Smooth muscle cell (in vitro differentiated cells): ENCODE measurements at regions not wholly inside any gene's neighbourhood (a gene's known extent, or its start where the extent isn't known, plus 50 kb on each side); places are given as distances from the start of the nearest gene placed in this dataset.

Experiments
- DNase-seq: peaks from one replicate; lab custom pipeline; 2025; ENCODE audit not compliant: unreplicated experiment; lab: John Stamatoyannopoulos, UW
- H2AFZ ChIP-seq: fragments of 200-600 bp; sonication (generic); 2 replicates; pipeline ENCODE4 v1.6.0; 2016; ENCODE audit warnings: antibody characterized with exemption, low read depth, mild to moderate bottlenecking
- H3F3A ChIP-seq: fragments of 200-600 bp; sonication (generic); 2 replicates; pipeline ENCODE4 v1.6.0; 2017; ENCODE audit warnings: antibody characterized with exemption, low read depth
- H3K27ac ChIP-seq: fragments of 200-600 bp; sonication (generic); 2 replicates; pipeline ENCODE4 v1.5.1; 2016; ENCODE audit warnings: low read depth, mild to moderate bottlenecking
- H3K27me3 ChIP-seq: fragments of 200-600 bp; sonication (generic); 2 replicates; pipeline ENCODE4 v1.6.1; 2016; ENCODE audit warnings: low read depth, mild to moderate bottlenecking
- H3K36me3 ChIP-seq: fragments of 200-600 bp; sonication (generic); 2 replicates; pipeline ENCODE4 v1.5.1; 2016; ENCODE audit warnings: low read depth
- H3K4me1 ChIP-seq: fragments of 200-600 bp; sonication (generic); 2 replicates; pipeline ENCODE4 v1.5.1; 2016; ENCODE audit warnings: low read depth
- H3K4me2 ChIP-seq: fragments of 200-600 bp; sonication (generic); 2 replicates; pipeline ENCODE4 v1.6.0; 2016; ENCODE audit warnings: mild to moderate bottlenecking
- H3K4me3 ChIP-seq: fragments of 200-600 bp; sonication (generic); 2 replicates; pipeline ENCODE4 v1.5.1; 2016; ENCODE audit warnings: mild to moderate bottlenecking
- H3K79me2 ChIP-seq: fragments of 200-600 bp; sonication (generic); 2 replicates; pipeline ENCODE4 v1.6.0; 2016; ENCODE audit warnings: low read depth, mild to moderate bottlenecking
- H3K9ac ChIP-seq: fragments of 200-600 bp; sonication (generic); 2 replicates; pipeline ENCODE4 v1.6.0; 2016; ENCODE audit warnings: low read depth
- H3K9me3 ChIP-seq: fragments of 200-600 bp; sonication (generic); replicated peaks from 2 replicates; pipeline ENCODE4 v1.5.1; 2016; ENCODE audit warnings: low read depth
- H4K20me1 ChIP-seq: fragments of 200-600 bp; sonication (generic); 2 replicates; pipeline ENCODE4 v1.6.0; 2016; ENCODE audit warnings: low read depth
- WGBS: methylation state at CpG from one replicate; pipeline ENCODE4 v1.1.7; 2016; ENCODE audit warnings: low lambda C conversion rate; 5-methylcytosine and 5-hydroxymethylcytosine counted together
- TF ChIP-seq, protein P1 (sequence below): fragments of 200-600 bp; sonication (generic); IDR thresholded peaks from 2 replicates; pipeline ENCODE4 v1.5.1; 2017; ENCODE audit warnings: borderline replicate concordance, mild to moderate bottlenecking, antibody characterized with exemption; ENCODE audit not compliant: insufficient read depth, poor library complexity, severe bottlenecking

DNA sequence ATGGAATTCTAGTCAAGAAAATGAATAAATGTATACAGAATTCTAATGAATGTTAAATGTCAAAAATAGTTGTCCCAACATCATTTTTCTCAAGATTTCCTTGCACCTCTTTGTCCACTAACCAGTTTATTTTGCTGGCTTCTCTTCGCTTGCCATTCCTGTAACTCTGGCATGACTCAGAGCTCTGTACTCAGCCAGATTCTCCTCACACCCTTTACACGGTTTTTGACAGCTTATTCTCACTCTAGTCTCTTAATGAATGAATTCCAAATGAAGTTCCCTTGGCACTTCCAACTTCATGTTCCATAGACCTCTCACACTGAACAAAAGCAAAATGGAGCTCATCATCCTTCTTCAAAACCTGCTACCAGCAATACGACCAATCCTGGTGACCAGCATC, 419.3 kb upstream of the SLIT2 start:
- Histone ChIP-seq H3K79me2 (no peaks in the 10 kb centered on the region), H2AFZ (no peak overlapping the region), H3K27me3 (no peaks in the 10 kb centered on the region), H3F3A (no peaks in the 10 kb centered on the region), H3K9ac (no peak overlapping the region), H4K20me1 (no peaks in the 10 kb centered on the region), H3K4me3 (no peak overlapping the region), H3K9me3 (no peaks in the 10 kb centered on the region), H3K36me3 (no peaks in the 10 kb centered on the region), H3K4me2 (no peak overlapping the region), H3K27ac (no peak overlapping the region), H3K4me1 (no peaks in the 10 kb centered on the region)
- 78% methylated on average over 3 of the region's 3 CpGs for WGBS
- TF ChIP-seq, protein P1, sequence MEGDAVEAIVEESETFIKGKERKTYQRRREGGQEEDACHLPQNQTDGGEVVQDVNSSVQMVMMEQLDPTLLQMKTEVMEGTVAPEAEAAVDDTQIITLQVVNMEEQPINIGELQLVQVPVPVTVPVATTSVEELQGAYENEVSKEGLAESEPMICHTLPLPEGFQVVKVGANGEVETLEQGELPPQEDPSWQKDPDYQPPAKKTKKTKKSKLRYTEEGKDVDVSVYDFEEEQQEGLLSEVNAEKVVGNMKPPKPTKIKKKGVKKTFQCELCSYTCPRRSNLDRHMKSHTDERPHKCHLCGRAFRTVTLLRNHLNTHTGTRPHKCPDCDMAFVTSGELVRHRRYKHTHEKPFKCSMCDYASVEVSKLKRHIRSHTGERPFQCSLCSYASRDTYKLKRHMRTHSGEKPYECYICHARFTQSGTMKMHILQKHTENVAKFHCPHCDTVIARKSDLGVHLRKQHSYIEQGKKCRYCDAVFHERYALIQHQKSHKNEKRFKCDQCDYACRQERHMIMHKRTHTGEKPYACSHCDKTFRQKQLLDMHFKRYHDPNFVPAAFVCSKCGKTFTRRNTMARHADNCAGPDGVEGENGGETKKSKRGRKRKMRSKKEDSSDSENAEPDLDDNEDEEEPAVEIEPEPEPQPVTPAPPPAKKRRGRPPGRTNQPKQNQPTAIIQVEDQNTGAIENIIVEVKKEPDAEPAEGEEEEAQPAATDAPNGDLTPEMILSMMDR: no peak
- DNase-seq: no peak

DNA sequence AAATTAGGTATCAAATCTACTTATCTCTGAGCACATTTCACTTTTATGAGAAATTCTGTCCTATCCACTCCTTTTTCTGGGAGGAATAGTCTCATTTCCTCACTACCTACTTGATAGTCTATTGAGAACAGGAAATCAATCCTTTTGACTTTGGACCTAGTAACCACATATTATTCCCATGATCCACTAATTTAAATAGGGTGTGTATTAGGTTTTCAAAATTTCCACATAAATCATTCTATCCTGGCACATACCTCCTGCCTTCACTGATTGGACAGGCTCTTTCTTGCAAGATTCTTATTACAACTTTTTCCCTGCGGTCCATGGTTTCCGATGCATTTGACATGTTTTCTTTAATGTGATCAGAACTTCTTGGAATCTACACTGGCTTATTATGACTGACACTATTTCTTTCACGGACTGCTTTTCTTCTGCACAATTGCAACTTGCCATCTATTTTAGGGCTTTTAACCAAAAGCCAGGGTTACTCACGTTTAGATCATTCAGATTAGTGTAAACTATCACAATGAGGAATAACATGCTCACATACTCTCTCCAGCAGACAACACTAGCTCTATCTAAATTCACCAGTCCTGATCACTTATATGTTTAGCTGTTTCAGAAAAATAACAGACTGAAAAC, 419.9 kb upstream of the SLIT2 start:
- Histone ChIP-seq H3K4me1 (no peaks in the 10 kb centered on the region), H3K4me2 (no peak overlapping the region), H2AFZ (no peak overlapping the region), H3F3A (no peaks in the 10 kb centered on the region), H3K79me2 (no peaks in the 10 kb centered on the region), H3K9ac (no peak overlapping the region), H3K9me3 (no peaks in the 10 kb centered on the region), H3K27ac (no peak overlapping the region), H3K27me3 (no peaks in the 10 kb centered on the region), H4K20me1 (no peaks in the 10 kb centered on the region), H3K4me3 (no peak overlapping the region), H3K36me3 (no peaks in the 10 kb centered on the region)
- WGBS: 86% methylated on average over 4 of the region's 4 CpGs
- no peak for DNase-seq
- TF ChIP-seq, protein P1: no peak

DNA sequence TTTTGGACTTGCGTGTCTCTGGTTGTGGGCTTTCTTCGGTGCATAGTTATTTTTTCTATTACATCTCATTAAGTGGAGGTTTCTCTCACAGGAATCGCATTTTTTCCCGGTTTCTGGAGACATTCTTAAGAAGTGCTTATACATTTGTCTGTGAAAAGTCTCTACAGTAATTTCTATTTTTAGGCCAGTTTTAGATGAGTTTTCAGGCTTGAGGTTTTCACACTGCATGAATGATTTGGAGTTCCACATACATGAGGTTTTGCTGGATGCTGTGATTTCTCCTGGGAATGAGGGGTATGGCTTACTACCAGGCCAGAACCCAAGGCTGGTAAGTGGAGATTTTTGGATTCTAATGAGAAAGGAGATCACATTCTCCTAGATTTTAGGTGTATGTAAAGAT, 422.6 kb upstream of the SLIT2 start:
- DNase-seq: no peak
- H3K27ac ChIP-seq: no peak overlapping the region
- H3K9ac ChIP-seq: no peak overlapping the region
- H3K4me1 ChIP-seq: no peaks in the 10 kb centered on the region
- no peak overlapping the region for H2AFZ ChIP-seq
- no peaks in the 10 kb centered on the region for H3F3A ChIP-seq
- no peak overlapping the region for H3K4me3 ChIP-seq
- no peaks in the 10 kb centered on the region for H4K20me1 ChIP-seq
- TF ChIP-seq, protein P1: no peak
- no peaks in the 10 kb centered on the region for H3K9me3 ChIP-seq
- no peaks in the 10 kb centered on the region for H3K27me3 ChIP-seq
- WGBS: 87% methylated on average over 4 of the region's 4 CpGs
- H3K36me3 ChIP-seq: no peaks in the 10 kb centered on the region
- no peak overlapping the region for H3K4me2 ChIP-seq
- no peaks in the 10 kb centered on the region for H3K79me2 ChIP-seq

DNA sequence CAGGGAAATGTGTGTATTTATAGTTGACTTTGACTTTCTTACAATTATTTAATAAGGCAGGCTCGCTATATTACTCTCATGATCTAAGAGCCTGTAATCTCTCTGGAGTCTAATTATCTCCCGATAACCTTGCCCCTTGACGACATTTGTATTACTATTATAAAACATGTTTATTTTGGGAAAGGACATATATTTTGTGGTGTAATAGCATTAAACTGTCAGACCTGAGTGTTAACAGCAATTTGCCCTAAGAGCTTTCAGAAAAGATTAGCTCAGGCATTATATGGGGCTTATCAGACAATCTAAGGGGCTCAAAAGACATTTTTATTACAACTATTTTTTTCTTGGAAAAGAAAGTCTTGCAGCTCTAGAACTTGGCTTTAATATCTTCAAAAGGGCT, 427.9 kb upstream of the SLIT2 start:
- H3K27me3 ChIP-seq: no peaks in the 10 kb centered on the region
- no peak overlapping the region for H3K4me3 ChIP-seq
- H4K20me1 ChIP-seq: no peaks in the 10 kb centered on the region
- no peak overlapping the region for H3K9ac ChIP-seq
- no peak for DNase-seq
- H3K36me3 ChIP-seq: no peaks in the 10 kb centered on the region
- H3K27ac ChIP-seq: no peak overlapping the region
- no peaks in the 10 kb centered on the region for H3K4me1 ChIP-seq
- TF ChIP-seq, protein P1: no peak
- H3K9me3 ChIP-seq: no peaks in the 10 kb centered on the region
- WGBS: 33% methylated on average over 3 of the region's 3 CpGs
- no peaks in the 10 kb centered on the region for H3K79me2 ChIP-seq
- no peaks in the 10 kb centered on the region for H3F3A ChIP-seq
- H3K4me2 ChIP-seq: peak overlapping the region; percentile 6
- H2AFZ ChIP-seq: peak overlapping the region; percentile 27
